Spleen (tissue), 7 donors: ENCODE measurements at regions not wholly inside any gene's neighbourhood (a gene's known extent, or its start where the extent isn't known, plus 50 kb on each side); places are given as distances from the start of the nearest gene placed in this dataset.

Source experiments
- POLR2A ChIP-seq, 3 donors: fragments of 450-650 bp; IDR thresholded peaks; one replicate each; pipeline ENCODE4 v1.5.1; 2017; ENCODE audit warnings: antibody characterized with exemption in 3 of 3, mild to moderate bottlenecking in 1 of 3
- TF ChIP-seq, protein P1 (sequence below), 11 experiments: fragments of 200-600 bp in 7 of 11; fragments of 450-650 bp in 4 of 11; sonication (generic) in 4 of 11; IDR thresholded peaks in 8 of 11; conservative IDR thresholded peaks in 3 of 11; 1 replicate in 7 of 11; 2 replicates in 4 of 11; pipeline versions ENCODE4 v1.4.0 to v1.8.0; 2016 to 2021; ENCODE audit warnings: antibody characterized with exemption in 11 of 11, inconsistent platforms in 4 of 11, mild to moderate bottlenecking in 1 of 11
- donor health status: DM: no; HTN: no; CAD: no; lungs with moderate emphysema.
- donor health status: DM: no; HTN: no; CAD: no.
- donor health status: DM: no; HTN: no; CAD: no.

DNA sequence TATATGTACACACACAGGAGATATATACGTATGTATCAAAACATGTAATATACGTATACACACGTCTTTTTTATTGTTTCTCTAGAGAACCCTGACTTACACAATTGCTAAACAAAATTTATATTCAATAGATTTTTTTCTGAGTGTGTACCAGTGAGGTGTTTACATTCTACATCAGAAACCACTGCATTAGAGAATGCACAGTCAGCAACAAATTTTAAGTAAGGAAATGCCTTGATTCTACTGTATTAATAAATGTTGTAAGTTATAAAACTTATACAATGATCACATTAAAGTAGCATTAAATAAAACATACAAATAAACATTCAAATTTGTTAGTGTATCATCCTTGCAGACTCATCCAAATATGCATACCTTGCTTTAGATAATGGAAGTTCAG lies 376.4 kb upstream of the FAM98A start:
- TF ChIP-seq, protein P1, sequence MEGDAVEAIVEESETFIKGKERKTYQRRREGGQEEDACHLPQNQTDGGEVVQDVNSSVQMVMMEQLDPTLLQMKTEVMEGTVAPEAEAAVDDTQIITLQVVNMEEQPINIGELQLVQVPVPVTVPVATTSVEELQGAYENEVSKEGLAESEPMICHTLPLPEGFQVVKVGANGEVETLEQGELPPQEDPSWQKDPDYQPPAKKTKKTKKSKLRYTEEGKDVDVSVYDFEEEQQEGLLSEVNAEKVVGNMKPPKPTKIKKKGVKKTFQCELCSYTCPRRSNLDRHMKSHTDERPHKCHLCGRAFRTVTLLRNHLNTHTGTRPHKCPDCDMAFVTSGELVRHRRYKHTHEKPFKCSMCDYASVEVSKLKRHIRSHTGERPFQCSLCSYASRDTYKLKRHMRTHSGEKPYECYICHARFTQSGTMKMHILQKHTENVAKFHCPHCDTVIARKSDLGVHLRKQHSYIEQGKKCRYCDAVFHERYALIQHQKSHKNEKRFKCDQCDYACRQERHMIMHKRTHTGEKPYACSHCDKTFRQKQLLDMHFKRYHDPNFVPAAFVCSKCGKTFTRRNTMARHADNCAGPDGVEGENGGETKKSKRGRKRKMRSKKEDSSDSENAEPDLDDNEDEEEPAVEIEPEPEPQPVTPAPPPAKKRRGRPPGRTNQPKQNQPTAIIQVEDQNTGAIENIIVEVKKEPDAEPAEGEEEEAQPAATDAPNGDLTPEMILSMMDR (IDR thresholded peaks at IDR 0.05 in 8 of 11, conservative IDR thresholded peaks at IDR 0.05 in 3 of 11), result no peak
- no peak for TF ChIP-seq POLR2A (IDR thresholded peaks at IDR 0.05)
